ENCODE measurements at regions not wholly inside any gene's neighbourhood (a gene's known extent, or its start where the extent isn't known, plus 50 kb on each side); places are given as distances from the start of the nearest gene placed in this dataset.

DNA sequence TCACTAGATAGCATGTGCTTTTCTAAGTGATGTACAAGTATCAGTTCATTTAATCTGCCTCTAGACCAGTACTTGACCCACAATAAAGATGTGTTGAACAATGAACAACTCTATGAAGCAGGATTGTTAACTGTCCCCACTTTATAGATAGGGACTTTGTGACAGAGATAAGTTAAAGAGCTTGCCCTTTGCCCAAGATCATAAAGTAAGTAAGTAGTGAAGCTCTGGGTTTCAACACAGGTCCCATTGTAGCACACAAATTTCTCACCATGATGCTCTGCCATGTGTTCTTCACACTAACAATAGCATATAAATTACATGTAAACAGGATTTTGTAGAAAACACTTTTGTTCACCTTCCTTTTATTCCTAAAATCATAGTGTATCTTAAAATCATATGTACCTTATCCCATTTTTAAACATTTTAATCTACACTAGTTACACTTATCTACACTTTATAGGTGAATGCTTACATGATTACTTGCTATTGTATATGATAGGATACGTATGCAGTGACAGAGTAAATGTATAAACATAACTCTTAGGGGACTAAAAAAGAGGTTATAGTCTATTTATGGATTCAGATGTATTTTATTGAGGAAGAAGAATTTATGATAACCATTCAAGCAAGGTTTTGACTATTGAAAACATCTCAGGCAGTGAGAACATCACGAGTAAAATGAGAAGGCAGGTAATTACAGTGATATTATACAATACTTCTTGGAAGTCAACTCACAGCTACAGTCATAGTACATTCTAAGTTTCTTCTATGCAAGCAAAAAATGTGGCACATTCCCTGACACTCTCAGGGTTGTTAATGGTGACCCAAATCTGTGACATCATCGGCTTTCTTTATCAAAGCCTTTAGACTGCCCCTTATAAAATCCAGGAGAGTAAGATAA is 2275.1 kb downstream of the PCDH7 start:
- TF ChIP-seq, protein P1, sequence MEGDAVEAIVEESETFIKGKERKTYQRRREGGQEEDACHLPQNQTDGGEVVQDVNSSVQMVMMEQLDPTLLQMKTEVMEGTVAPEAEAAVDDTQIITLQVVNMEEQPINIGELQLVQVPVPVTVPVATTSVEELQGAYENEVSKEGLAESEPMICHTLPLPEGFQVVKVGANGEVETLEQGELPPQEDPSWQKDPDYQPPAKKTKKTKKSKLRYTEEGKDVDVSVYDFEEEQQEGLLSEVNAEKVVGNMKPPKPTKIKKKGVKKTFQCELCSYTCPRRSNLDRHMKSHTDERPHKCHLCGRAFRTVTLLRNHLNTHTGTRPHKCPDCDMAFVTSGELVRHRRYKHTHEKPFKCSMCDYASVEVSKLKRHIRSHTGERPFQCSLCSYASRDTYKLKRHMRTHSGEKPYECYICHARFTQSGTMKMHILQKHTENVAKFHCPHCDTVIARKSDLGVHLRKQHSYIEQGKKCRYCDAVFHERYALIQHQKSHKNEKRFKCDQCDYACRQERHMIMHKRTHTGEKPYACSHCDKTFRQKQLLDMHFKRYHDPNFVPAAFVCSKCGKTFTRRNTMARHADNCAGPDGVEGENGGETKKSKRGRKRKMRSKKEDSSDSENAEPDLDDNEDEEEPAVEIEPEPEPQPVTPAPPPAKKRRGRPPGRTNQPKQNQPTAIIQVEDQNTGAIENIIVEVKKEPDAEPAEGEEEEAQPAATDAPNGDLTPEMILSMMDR (IDR thresholded peaks at IDR 0.05) = no peak
- TF ChIP-seq POLR2A (IDR thresholded peaks at IDR 0.05) = no peak
